IMR-90 (cell line): ENCODE measurements at regions not wholly inside any gene's neighbourhood (a gene's known extent, or its start where the extent isn't known, plus 50 kb on each side); places are given as distances from the start of the nearest gene placed in this dataset.

Experiments
- ATAC-seq: fragments of 200-7000 bp; cut with Tn5 transposase; 2 replicates; pipeline ENCODE4 v1.9.1; 2020; ENCODE audit warnings: low read depth, mild to moderate bottlenecking, moderate library complexity
- BruUV-seq: library from RNA; stranded (reverse); fragments of 400-500 nt; replicated peaks from 2 replicates; lab custom pipeline; 2021; lab: Mats Ljungman, UMichigan
- CTCF ChIA-PET: fragments of 300-600 bp; formaldehyde crosslinking; extraction: SDS; loops from one replicate; lab custom pipeline; 2021; ENCODE audit warnings: antibody characterized with exemption; lab: Yijun Ruan, JAX
- POLR2A ChIA-PET: fragments of 300-600 bp; sonication (Branson Sonifier 250); formaldehyde crosslinking; loops from one replicate; lab custom pipeline; 2022; ENCODE audit warnings: antibody characterized with exemption; ENCODE audit not compliant: unreplicated experiment; lab: Charles Lee
- DNase-seq: peaks from one replicate; pipeline ENCODE4 v3.0.0; 2013
- H2AFZ ChIP-seq: replicated peaks from 2 replicates; pipeline ENCODE3; 2013; ENCODE audit warnings: low read length, mild to moderate bottlenecking; ENCODE audit not compliant: poor library complexity
- H2AK5ac ChIP-seq: 2 replicates; pipeline ENCODE4 v1.6.1; 2013; ENCODE audit warnings: low read depth, low read length, inconsistent platforms
- H2AK9ac ChIP-seq: replicated peaks from 2 replicates; pipeline ENCODE3; 2013; ENCODE audit warnings: mild to moderate bottlenecking, low read depth, low read length, moderate library complexity; ENCODE audit not compliant: poor library complexity
- H2BK120ac ChIP-seq: 2 replicates; pipeline ENCODE4 v1.6.1; 2013; ENCODE audit warnings: low read depth, low read length, inconsistent platforms
- H2BK15ac ChIP-seq: 3 replicates; pipeline ENCODE4 v1.6.1; 2013; ENCODE audit warnings: low read depth, low read length, inconsistent platforms
- H2BK20ac ChIP-seq: 2 replicates; pipeline ENCODE4 v1.6.1; 2013; ENCODE audit warnings: low read depth, mild to moderate bottlenecking, inconsistent platforms, low read length, moderate library complexity
- H2BK5ac ChIP-seq: 2 replicates; pipeline ENCODE4 v1.6.1; 2013; ENCODE audit warnings: mild to moderate bottlenecking, low read depth, low read length, inconsistent platforms; ENCODE audit not compliant: poor library complexity, severe bottlenecking
- H3K14ac ChIP-seq: replicated peaks from 2 replicates; pipeline ENCODE4 v1.6.1; 2013; ENCODE audit warnings: low read depth, low read length, inconsistent platforms
- H3K18ac ChIP-seq: 2 replicates; pipeline ENCODE4 v1.6.1; 2013; ENCODE audit warnings: low read depth, low read length, control low read depth
- H3K23ac ChIP-seq: 2 replicates; pipeline ENCODE4 v1.6.1; 2013; ENCODE audit warnings: low read depth, low read length, inconsistent platforms
- H3K27ac ChIP-seq: 2 replicates; pipeline ENCODE4 v1.5.1; 2013; ENCODE audit warnings: mild to moderate bottlenecking, control low read depth, low read length; ENCODE audit not compliant: insufficient read depth
- H3K27me3 ChIP-seq: 2 replicates; pipeline ENCODE4 v1.6.1; 2013; ENCODE audit warnings: low read length; ENCODE audit not compliant: control insufficient read depth, insufficient read depth
- H3K36me3 ChIP-seq: 2 replicates; pipeline ENCODE4 v1.6.1; 2013; ENCODE audit warnings: low read length, mixed read lengths; ENCODE audit not compliant: control insufficient read depth, insufficient read depth
- H3K4ac ChIP-seq: 2 replicates; pipeline ENCODE4 v1.6.1; 2013; ENCODE audit warnings: low read depth, low read length, inconsistent platforms
- H3K4me1 ChIP-seq: 2 replicates; pipeline ENCODE4 v1.6.1; 2013; ENCODE audit warnings: low read length, mixed read lengths; ENCODE audit not compliant: control insufficient read depth, insufficient read depth
- H3K4me2 ChIP-seq: 2 replicates; pipeline ENCODE4 v1.6.1; 2013; ENCODE audit warnings: low read depth, mild to moderate bottlenecking, control low read depth, low read length, moderate library complexity
- H3K4me3 ChIP-seq: 2 replicates; pipeline ENCODE4 v1.5.1; 2013; ENCODE audit warnings: low read depth, mild to moderate bottlenecking, control low read depth, low read length, moderate library complexity; ENCODE audit not compliant: insufficient read depth
- H3K56ac ChIP-seq: 2 replicates; pipeline ENCODE4 v1.6.1; 2013; ENCODE audit warnings: low read length, inconsistent platforms; ENCODE audit not compliant: insufficient read depth; ENCODE audit errors: extremely low read depth
- H3K79me1 ChIP-seq, 2 experiments: 2 replicates each; pipeline ENCODE4 v1.6.1; 2013; ENCODE audit warnings: low read length in 2 of 2, inconsistent platforms in 1 of 2, low read depth in 1 of 2
- H3K9ac ChIP-seq: 2 replicates; pipeline ENCODE4 v1.6.1; 2013; ENCODE audit warnings: low read depth, low read length, control low read depth
- H3K9me1 ChIP-seq: 2 replicates; pipeline ENCODE4 v1.6.1; 2013; ENCODE audit warnings: low read length, inconsistent platforms; ENCODE audit not compliant: insufficient read depth
- H3K9me3 ChIP-seq: 2 replicates; pipeline ENCODE4 v1.6.1; 2013; ENCODE audit warnings: low read length; ENCODE audit not compliant: control insufficient read depth, insufficient read depth
- H4K20me1 ChIP-seq: 2 replicates; pipeline ENCODE4 v1.6.1; 2013; ENCODE audit warnings: low read length, inconsistent platforms; ENCODE audit not compliant: insufficient read depth
- H4K5ac ChIP-seq: 2 replicates; pipeline ENCODE4 v1.6.1; 2013; ENCODE audit warnings: mild to moderate bottlenecking, low read depth, low read length, control low read depth
- H4K8ac ChIP-seq, 2 experiments: 2 replicates each; pipeline ENCODE4 v1.6.1; 2013; ENCODE audit warnings: low read depth in 2 of 2, low read length in 2 of 2, control low read depth in 1 of 2, inconsistent platforms in 1 of 2
- H4K91ac ChIP-seq: 2 replicates; pipeline ENCODE4 v1.6.1; 2013; ENCODE audit warnings: low read depth, low read length, inconsistent platforms; ENCODE audit not compliant: insufficient read depth
- FOS ChIP-seq: fragments of 150-350 bp; IDR thresholded peaks from 2 replicates; pipeline ENCODE4 v1.6.1; 2016; ENCODE audit warnings: low read depth, low read length
- MAFK ChIP-seq: IDR thresholded peaks from 2 replicates; pipeline ENCODE4 v1.6.1; 2012; ENCODE audit warnings: low read depth, low read length, improper control_type of control experiment
- MXI1 ChIP-seq: IDR thresholded peaks from 2 replicates; pipeline ENCODE4 v1.6.1; 2012; ENCODE audit warnings: low read depth, mild to moderate bottlenecking, low read length, moderate library complexity, borderline replicate concordance
- NFE2L2 ChIP-seq: fragments of 150-350 bp; IDR thresholded peaks from 2 replicates; pipeline ENCODE4 v1.6.1; 2016; ENCODE audit warnings: low read depth, mild to moderate bottlenecking, low read length
- POLR2A ChIP-seq: IDR thresholded peaks from 2 replicates; pipeline ENCODE4 v1.6.1; 2012; ENCODE audit warnings: mild to moderate bottlenecking, low read depth, low read length
- RFX5 ChIP-seq: IDR thresholded peaks from 2 replicates; pipeline ENCODE4 v1.8.0; 2012; ENCODE audit warnings: low read depth, mild to moderate bottlenecking, low read length, moderate library complexity
- USF2 ChIP-seq: fragments of 150-350 bp; IDR thresholded peaks from 2 replicates; pipeline ENCODE4 v1.6.1; 2017; ENCODE audit warnings: mild to moderate bottlenecking, antibody characterized with exemption, low read length, low read depth
- WGBS, 2 experiments: methylation state at CpG; one replicate each; pipeline versions ENCODE4 v1.1.5 to v1.1.7; 2013; ENCODE audit warnings: missing lambda C conversion rate in 2 of 2; ENCODE audit not compliant: insufficient read length in 1 of 2; ENCODE audit errors: extremely low coverage in 2 of 2; 5-methylcytosine and 5-hydroxymethylcytosine counted together
- dilution Hi-C: fragments of 300-500 bp; cut with HindIII; formaldehyde crosslinking; loops from one replicate; pipeline ENCODE4 v1.14.3; 2018; ENCODE audit warnings: low sequenced_read_pairs; ENCODE audit not compliant: unreplicated experiment
- in situ Hi-C: fragments of 300-500 bp; cut with MboI; formaldehyde crosslinking; loops from 3 replicates; pipeline ENCODE4 v1.14.3; 2019; ENCODE audit warnings: low sequenced_read_pairs, inconsistent platforms, mixed read lengths
- intact Hi-C: fragments of 100-400 bp; cut with micrococcal nuclease; formaldehyde crosslinking; loops from 2 replicates; pipeline ENCODE4 v1.10.0; 2022

- BruUV-seq: no TSS peak
- Histone ChIP-seq H3K4me1 (no peaks in the 10 kb centered on the region), H2AFZ (no peak overlapping the region), H3K4me3 (no peak overlapping the region), H3K79me1 (no peaks in the 10 kb centered on the region), H4K5ac (no peak overlapping the region), H3K9me3 (no peaks in the 10 kb centered on the region), H2AK5ac (no peak overlapping the region), H3K23ac (no peak overlapping the region), H4K8ac (no peak overlapping the region), H2BK120ac (no peak overlapping the region), H2BK5ac (no peak overlapping the region), H4K20me1 (no peaks in the 10 kb centered on the region), H3K18ac (no peak overlapping the region), H4K91ac (no peak overlapping the region), H3K36me3 (no peaks in the 10 kb centered on the region), H2BK20ac (no peak overlapping the region), H3K4ac (no peak overlapping the region), H3K27ac (no peak overlapping the region), H3K14ac (no peak overlapping the region), H3K56ac (no peak overlapping the region), H3K9me1 (no peaks in the 10 kb centered on the region), H3K27me3 (no peaks in the 10 kb centered on the region), H2BK15ac (no peak overlapping the region), H3K4me2 (no peak overlapping the region), H2AK9ac (no peak overlapping the region), H3K9ac (no peak overlapping the region)
- intact Hi-C loops (no loop called here), dilution Hi-C loops (no loop called here), in situ Hi-C loops (no loop called here)
- no peak for TF ChIP-seq NFE2L2
- no peak for TF ChIP-seq FOS
- no peak for TF ChIP-seq MAFK
- no peak for TF ChIP-seq POLR2A
- no peak for TF ChIP-seq USF2
- TF ChIP-seq RFX5: no peak
- TF ChIP-seq MXI1: no peak
- no peak for DNase-seq
- POLR2A ChIA-PET: no interaction called here
- WGBS, 2 experiments: no CpG with 5 or more reads among the region's 1 CpG
- no peak for ATAC-seq
- CTCF ChIA-PET: no interaction called here
Measured at GRCh38 chr6:67369679-67370078, 1265.4 kb upstream of the ADGRB3 start.
